ENCODE measurements at regions not wholly inside any gene's neighbourhood (a gene's known extent, or its start where the extent isn't known, plus 50 kb on each side); places are given as distances from the start of the nearest gene placed in this dataset.
"Not testable (repeated sequence)": the region's sequence is repeated elsewhere in the genome, so short reads cannot be mapped to it uniquely, and the experiment has no call there.

GRCh38 chr3:65303431-65303830 is 615.6 kb upstream of the ADAMTS9 start:
- DNase-seq (ENCODE audit: low spot score), result no peak

DNA sequence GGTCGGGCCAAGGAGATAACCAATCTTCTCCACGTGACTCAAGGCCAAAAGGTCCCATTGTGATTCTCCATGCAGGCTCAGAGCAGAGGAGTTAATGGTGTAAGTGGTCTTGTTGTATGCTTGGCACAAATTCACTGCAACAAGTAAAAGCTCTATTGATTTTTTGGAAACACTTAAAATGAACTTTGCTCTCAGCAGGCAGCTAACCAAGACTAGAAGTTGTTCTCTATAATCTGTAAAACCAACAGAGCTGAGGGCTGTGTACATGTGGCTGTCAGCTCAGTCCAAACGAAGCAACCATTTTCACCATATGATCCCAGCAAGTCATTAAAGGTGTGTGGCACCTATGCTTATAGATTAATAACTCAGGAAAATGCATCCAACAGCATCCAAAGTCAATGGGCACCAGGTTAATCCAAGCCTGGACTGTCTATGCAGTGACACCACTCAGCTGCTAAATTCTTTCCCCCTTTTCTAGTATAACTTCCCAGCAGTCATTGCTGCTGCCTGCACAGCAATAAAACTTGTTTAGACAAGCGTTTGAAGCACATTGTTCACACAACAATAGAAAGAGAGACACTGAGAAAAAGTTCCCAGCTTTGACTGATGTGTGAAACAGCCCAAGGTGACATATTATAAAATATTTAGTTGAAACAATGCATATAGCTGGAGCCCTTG is 603.8 kb upstream of the ADAMTS9 start:
- no peak for DNase-seq (ENCODE audit: low spot score)

DNA sequence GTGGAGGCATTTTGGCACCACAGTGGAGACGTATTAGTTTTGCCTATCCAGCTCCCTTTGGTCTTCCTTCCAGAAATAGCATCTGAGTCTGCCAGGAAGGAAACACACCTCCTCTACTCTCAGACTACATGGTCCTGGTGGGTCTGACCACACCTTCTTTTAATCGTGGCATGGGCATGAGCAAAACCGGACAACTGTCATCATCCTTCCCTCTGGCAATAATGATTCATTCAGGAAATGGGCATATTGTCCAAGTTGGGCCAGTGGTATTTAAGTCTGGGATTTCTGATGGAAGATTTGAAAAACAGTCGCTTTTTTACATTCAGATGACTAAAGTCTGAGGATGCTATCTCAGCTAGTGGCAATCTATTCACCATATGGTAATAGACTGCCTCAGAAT is 601.0 kb upstream of the ADAMTS9 start:
- DNase-seq (ENCODE audit: low spot score), result no peak

DNA sequence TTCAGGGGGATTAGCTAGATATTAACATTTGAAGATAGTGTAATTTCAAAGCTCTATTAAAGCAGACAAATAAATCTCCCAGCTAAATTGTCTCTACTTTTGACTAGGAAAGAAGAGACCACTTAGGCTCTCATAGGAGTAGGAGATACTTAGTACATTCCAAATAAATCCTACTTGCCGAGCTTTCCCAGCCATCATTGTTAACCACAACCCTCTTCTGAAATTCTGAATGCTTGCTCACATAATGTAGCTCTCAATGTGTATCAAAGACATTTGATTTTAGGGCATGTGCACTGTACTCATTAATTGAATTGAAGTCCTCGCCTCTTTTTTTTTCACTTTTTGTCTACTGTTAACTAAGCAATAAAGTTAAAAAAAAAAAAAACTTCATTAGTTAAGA is 598.2 kb upstream of the ADAMTS9 start:
- no peak for DNase-seq (ENCODE audit: low spot score)

- no peak for DNase-seq (ENCODE audit: low spot score)
These were observed 597.2 kb upstream of the ADAMTS9 start for GRCh38 chr3:65284961-65285360.

GRCh38 chr3:65284546-65284945 is 596.7 kb upstream of the ADAMTS9 start:
- DNase-seq (ENCODE audit: low spot score), result no peak

DNA sequence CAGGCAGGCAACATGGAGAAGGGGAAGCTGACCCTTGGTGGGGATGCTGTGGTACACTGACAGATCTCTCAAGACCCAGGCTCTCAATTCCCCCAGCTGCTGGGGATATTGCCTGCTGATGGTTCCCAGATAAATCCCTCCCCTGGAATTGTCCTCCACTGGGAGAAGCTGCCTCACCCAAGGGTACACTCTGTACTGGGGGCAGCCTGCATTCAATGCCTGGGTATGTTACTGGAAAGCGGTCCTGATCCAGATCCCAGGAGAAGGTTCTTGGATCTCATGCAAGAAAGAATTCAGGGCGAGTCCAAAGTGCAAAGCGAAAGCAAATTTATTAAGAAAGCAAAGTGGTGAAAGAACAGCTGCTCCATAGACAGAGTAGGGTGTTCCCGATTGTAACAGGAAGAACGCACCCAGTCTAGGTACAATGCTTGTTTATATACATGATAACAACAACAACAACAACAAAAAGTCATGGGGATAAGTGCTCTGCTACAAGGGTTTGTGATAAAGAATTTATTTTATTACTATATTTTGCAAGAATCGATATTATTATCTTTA is 591.5 kb upstream of the ADAMTS9 start:
- DNase-seq (ENCODE audit: low spot score), result no peak

- no peak for DNase-seq (ENCODE audit: low spot score)
These were observed 590.0 kb upstream of the ADAMTS9 start for GRCh38 chr3:65277798-65278197.

- DNase-seq (ENCODE audit: low spot score), result no peak
These were observed 588.8 kb upstream of the ADAMTS9 start for GRCh38 chr3:65276551-65276950.

- DNase-seq (ENCODE audit: low spot score), result no peak
These were observed 580.6 kb upstream of the ADAMTS9 start for GRCh38 chr3:65268426-65268825.

DNA sequence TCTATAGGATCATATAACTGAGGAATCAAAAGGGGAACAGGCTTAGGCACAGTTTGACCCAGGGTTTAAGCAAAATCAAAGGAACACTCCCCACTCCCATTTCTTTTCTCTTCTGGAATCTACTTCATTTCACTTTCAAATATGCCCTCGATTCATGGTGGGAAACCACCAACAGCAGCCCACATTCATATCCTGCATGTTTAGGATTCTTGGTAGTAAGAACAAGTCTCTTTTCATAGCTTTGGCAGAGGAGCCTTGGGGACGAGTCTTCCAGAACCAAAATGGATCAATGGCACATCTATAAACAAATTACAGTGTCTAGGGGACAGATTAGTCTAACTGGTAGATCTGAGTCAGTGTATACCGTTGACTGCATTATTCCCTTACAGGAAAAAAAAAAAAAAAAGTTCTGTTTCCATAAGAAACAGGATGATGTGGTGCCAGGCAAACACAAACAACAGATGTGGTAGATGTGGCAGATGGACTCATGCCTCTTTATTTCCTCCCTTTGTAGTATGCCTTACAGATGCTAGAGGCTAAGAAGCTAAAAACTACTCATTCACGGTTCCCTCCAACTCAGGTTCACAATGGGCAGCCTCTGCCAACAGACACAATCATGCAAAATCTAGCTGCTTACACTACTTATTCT is 578.3 kb upstream of the ADAMTS9 start:
- DNase-seq (ENCODE audit: low spot score), result no peak

DNA sequence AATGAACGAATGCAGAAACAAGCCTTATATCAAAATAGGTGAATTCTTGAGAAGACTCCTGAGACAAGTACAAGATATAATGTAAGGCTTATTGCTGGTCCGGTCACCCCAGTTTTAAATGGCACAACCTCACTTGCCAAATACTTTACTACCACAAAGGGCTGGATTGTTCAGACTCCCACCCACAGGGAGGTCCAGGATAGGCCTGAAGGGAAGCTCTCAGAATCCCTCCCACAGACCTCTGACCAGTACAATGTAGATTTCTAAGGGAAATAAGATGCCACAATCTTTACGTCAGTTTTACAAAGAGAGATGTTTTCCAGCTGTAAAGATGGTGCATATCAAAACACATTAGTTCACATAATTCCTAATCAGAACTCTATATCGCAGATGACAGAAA is 577.7 kb upstream of the ADAMTS9 start:
- no peak for DNase-seq (ENCODE audit: low spot score)

GRCh38 chr3:65262548-65262947 is 574.7 kb upstream of the ADAMTS9 start:
- no peak for DNase-seq (ENCODE audit: low spot score)

- DNase-seq (ENCODE audit: low spot score), result no peak
These were observed 572.1 kb upstream of the ADAMTS9 start for GRCh38 chr3:65259946-65260345.

GRCh38 chr3:65252914-65253313 is 565.1 kb upstream of the ADAMTS9 start:
- not testable (repeated sequence) for DNase-seq (ENCODE audit: low spot score)

DNA sequence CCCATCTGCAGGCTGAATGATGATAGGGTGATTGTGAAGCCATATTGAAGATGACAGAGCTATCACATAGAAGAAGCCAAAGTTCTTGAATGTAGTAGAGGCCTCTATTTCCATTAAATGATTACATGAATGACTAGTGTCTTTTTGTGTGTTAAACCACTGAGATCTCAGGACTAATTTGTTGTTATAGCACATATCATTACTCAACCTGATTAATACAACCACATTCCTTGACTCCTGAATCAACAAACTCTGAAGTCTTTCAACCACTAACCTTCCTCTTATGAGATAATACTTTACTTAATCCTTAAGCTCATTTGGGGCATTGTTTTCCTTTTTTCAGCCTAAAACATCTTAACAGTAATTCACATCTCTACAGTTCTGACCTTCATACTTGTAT is 564.5 kb upstream of the ADAMTS9 start:
- DNase-seq (ENCODE audit: low spot score), result no peak

DNA sequence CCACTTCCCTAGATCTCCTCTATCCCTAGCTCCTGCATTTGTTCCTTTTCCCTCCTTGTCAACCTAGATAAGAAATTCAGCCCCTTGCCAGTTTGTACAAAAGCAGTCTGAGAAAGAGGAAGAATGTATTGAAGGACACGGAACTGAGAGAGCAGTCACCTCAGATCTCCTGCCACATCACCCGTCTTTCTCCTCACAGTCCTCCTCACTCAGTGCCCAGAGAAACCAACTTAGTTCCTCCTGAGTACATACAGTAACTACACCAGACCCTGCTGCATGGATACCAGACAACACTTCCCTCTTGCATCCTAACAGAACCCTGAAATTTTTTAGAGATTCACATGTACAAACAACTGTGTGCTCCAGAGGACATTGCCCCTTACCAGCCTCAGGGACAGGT is 563.6 kb upstream of the ADAMTS9 start:
- no peak for DNase-seq (ENCODE audit: low spot score)

GRCh38 chr3:65246561-65246960 is 558.8 kb upstream of the ADAMTS9 start:
- no peak for DNase-seq (ENCODE audit: low spot score)

DNA sequence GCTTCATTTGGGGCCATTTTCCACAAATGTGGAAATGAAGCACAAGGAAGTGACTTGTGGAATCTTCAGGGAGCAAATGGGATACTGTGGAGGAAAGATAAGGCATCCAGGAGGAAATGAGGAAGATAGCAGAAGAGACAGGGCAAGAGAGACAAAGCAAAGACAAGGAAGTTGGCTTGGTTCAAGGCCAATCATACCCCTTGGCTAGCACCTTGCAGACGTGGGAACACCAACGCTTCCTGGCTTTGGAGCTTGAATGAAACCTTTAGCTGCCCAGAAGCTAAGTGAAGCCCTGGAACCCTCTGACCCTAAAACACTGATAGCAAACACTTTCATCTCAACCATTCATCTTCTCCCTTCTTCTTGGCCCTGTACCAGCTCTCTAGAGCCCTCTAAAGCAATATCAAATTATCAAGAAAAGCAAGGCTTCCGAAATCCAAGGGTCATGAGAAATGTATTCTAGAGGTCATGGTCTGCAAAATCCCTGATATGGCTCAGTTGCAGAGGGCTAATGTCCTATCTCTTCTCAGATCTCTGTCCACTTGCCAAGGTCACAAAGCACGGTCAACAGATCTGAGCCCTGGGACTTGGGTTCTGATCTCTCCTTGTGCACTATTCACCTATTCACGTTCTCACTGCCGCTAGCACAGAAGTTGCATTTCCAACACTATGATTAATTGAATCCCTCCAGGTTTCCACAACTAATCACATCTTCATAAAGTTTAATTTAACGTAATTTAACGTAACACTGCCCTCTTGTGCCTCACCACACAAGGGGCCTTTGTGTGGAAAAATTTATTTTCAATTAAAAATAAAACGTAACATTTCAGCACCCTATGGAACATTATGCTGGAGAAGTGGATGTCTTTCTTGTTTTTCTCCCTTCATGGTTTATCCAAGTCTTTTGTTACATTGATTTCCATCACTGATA is 557.6 kb upstream of the ADAMTS9 start:
- DNase-seq (ENCODE audit: low spot score), result no peak

DNA sequence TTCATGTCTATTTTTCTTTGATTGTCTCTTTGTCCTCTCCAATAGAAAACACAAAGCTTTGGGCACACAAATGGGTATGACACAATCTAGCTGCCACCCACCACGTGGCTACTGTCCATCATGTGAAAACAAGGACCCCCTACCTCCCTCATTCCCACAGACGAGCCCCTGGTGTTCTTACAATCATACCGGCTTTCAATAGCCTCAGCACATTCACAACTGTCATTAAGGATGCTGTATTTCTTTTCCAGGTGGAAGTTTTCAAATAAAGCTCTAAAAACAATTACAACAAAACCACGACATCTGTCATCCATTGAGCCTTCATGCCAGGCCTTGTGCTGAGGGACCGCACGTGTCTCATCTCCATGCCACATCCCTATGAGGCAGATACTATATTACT is 552.6 kb upstream of the ADAMTS9 start:
- DNase-seq (ENCODE audit: low spot score), result no peak

GRCh38 chr3:65238652-65239051 is 550.9 kb upstream of the ADAMTS9 start:
- DNase-seq (ENCODE audit: low spot score), result no peak

GRCh38 chr3:65234499-65234898 is 546.7 kb upstream of the ADAMTS9 start:
- no peak for DNase-seq (ENCODE audit: low spot score)

DNA sequence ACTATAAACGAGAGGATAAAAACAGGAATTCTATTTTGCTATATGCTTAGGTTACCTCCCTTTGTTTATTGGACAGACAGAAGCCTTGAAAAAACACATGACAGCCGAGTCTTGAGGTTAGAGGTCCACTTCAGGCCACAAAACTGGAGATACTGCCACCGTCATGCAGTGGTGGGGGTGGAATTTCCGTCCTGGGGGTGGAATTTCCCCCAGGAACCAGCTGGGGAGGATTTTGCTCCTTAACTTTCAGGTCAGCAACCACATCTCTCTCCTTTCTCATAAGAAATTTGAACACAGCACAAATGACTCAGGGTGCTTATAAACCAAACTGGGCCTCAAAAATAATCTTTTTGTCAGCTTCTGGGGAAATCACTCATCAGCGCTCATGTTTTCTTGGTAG is 545.8 kb upstream of the ADAMTS9 start:
- DNase-seq (ENCODE audit: low spot score), result no peak
